Ovary (tissue), 7 donors: ENCODE measurements at regions not wholly inside any gene's neighbourhood (a gene's known extent, or its start where the extent isn't known, plus 50 kb on each side); places are given as distances from the start of the nearest gene placed in this dataset.
"Not testable (repeated sequence)": the region's sequence is repeated elsewhere in the genome, so short reads cannot be mapped to it uniquely, and the experiment has no call there.

Experiments used
- DNase-seq, 5 donors: peaks; one replicate each; pipeline ENCODE4 v3.0.0-alpha.2; 2019 to 2020
- H3K27ac ChIP-seq, 2 donors: fragments of 200-600 bp; one replicate each; pipeline versions ENCODE4 v1.5.1 to v1.8.0; 2019 to 2022
- H3K27me3 ChIP-seq: fragments of 200-600 bp; one replicate; pipeline ENCODE4 v1.8.0; 2022
- H3K36me3 ChIP-seq: fragments of 200-600 bp; sonication (generic); one replicate; pipeline ENCODE4 v1.5.1; 2019
- H3K4me1 ChIP-seq: one replicate; pipeline ENCODE4 v1.8.1; 2013; ENCODE audit warnings: mild to moderate bottlenecking, moderate library complexity; ENCODE audit not compliant: insufficient read depth
- H3K4me3 ChIP-seq: fragments of 200-600 bp; sonication (generic); one replicate; pipeline ENCODE4 v1.5.1; 2017
- H3K9me3 ChIP-seq, 2 donors: fragments of 200-600 bp in 1 of 2; sonication (generic) in 1 of 2; one replicate each; pipeline versions ENCODE4 v1.5.1 to v1.8.1; 2013 to 2019; ENCODE audit warnings: mild to moderate bottlenecking in 1 of 2, moderate library complexity in 1 of 2
- CTCF ChIP-seq, 3 donors: fragments of 450-650 bp in 2 of 3; fragments of 200-600 bp in 1 of 3; IDR thresholded peaks; one replicate each; pipeline versions ENCODE4 v1.5.1 to v1.8.0; 2016 to 2022; ENCODE audit warnings: antibody characterized with exemption in 3 of 3, mild to moderate bottlenecking in 1 of 3
- EP300 ChIP-seq: sonication (generic); formaldehyde crosslinking; IDR thresholded peaks from one replicate; pipeline ENCODE4 v1.6.1; 2017; ENCODE audit warnings: antibody characterized with exemption
- POLR2A ChIP-seq: fragments of 450-650 bp; IDR thresholded peaks from one replicate; pipeline ENCODE4 v1.6.1; 2017; ENCODE audit warnings: antibody characterized with exemption, mild to moderate bottlenecking, moderate library complexity
- WGBS, 3 donors: extraction: QIAGEN DNeasy Blood & Tissue Kit in 1 of 3; methylation state at CpG; one replicate each; pipeline versions ENCODE4 v1.1.5 to v1.1.7; 2013 to 2017; 5-methylcytosine and 5-hydroxymethylcytosine counted together
- intact Hi-C, 4 donors: fragments of 100-400 bp; cut with DNase I; formaldehyde crosslinking; loops; one replicate each; pipeline versions ENCODE4 v1.11.0 to v1.15.1; 2022 to 2023
- donor health status: DM: no; HTN: no; CAD: no; lungs with moderate emphysema.
- donor health status: DM: no; HTN: no; CAD: no.
- donor health status: Bipolar disorder and iron deficiency.
- donor health status: DM: no; HTN: no; CAD: no.
- donor health status: DM: yes; HTN: yes; CAD: no.

DNA sequence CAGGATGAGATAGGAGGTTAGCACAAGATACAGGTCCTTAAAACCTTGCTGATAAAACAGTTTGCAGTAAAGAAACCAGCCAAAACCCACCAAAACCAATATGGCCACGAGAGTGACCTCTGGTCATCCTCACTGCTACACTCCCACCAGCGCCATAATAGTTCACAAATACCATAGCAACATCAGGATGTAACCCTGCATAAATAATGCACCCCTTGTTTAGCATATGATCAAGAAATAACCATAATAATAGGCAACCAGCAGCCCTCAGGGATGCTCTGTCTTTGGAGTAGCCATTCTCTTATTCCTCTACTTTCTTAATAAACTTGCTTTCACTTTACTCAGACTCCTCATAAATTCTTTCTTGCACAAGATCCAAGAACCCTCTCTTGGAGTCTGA is 86.9 kb upstream of the PRSS3 start:
- no peaks in the 10 kb centered on the region for H3K4me1 ChIP-seq
- DNase-seq = no peak
- TF ChIP-seq EP300 (no peak), POLR2A (no peak), CTCF (IDR thresholded peaks at IDR 0.05) (no peak)
- intact Hi-C loops = no loop called here
- no peaks in the 10 kb centered on the region for H3K36me3 ChIP-seq
- no peaks in the 10 kb centered on the region for H3K27me3 ChIP-seq
- no peak overlapping the region for H3K27ac ChIP-seq
- no peaks in the 10 kb centered on the region for H3K9me3 ChIP-seq
- no peak overlapping the region for H3K4me3 ChIP-seq
- 75 to 93% (median 84%) methylated on average over 2 of the region's 2 CpGs for WGBS, 3 donors

DNA sequence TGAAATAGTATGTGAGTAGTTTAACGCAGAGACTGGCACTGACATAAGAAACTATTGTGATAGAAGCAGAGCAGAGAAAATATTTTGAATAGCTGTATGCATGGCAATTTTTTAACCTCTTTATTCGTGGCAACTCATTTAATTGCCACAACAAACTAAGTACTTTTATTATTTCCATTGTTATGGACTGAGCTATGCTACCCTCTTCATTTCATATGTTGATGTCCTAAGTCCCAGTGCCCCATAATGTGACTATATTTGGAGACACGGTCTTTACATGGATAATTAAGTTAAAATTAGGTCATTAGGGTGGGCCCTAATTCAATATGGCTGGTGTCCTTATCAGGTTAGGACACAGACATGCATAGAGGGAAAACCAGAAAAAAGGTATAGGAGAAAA is 86.1 kb upstream of the PRSS3 start:
- 63 to 71% (median 70%) methylated on average over 3 of the region's 3 CpGs for WGBS, 3 donors
- no peaks in the 10 kb centered on the region for H3K27me3 ChIP-seq
- no peaks in the 10 kb centered on the region for H3K4me1 ChIP-seq
- H3K4me3 ChIP-seq = no peak overlapping the region
- DNase-seq = no peak
- H3K36me3 ChIP-seq = no peaks in the 10 kb centered on the region
- no peaks in the 10 kb centered on the region for H3K9me3 ChIP-seq
- intact Hi-C loops = no loop called here
- no peak for TF ChIP-seq CTCF (IDR thresholded peaks at IDR 0.05)
- no peak for TF ChIP-seq POLR2A
- TF ChIP-seq EP300 = no peak
- no peak overlapping the region for H3K27ac ChIP-seq

DNA sequence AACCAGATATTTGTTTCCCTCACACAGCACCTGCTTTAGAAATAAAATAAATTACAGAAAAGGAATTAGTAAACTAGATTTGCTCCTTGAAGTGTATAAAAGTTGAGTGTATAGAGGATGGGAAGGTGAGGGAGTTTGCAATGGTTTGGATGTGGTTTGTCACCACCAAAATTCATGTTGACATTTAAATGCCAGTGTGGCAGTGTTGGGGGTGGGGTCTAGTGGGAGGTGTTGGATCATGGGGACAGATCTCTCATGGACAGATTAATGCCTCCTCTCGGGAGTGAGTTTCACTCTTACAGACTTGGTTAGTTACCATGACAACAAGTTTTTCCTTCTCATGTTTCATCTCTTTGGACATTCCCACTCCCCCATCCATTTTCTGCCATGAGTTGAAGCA is 83.9 kb upstream of the PRSS3 start:
- H3K27me3 ChIP-seq, H3K9me3 ChIP-seq, intact Hi-C loops, H3K4me3 ChIP-seq, H3K4me1 ChIP-seq, DNase-seq, H3K27ac ChIP-seq, H3K36me3 ChIP-seq: not testable (repeated sequence)
- 8 to 18% (median 14%) methylated on average over 1 of the region's 1 CpG for WGBS, 3 donors

DNA sequence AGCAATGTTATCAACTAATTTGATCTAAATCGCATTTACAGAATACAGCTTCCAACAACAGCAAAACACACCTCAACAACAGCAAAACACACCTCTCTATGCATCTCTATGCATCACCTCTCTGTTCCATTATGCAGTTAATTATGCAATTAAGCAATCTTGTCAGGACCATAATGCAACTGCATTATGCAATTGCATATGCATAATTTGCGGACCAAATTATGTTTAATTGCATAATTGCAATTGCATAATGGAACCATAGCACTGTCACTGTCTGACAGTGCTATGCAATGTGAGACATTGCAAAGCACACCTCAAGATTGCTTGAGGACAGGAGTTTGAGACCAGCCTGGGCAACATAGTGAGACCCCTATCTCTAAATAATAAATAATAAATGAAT is 80.4 kb upstream of the PRSS3 start:
- H3K4me3 ChIP-seq = no peak overlapping the region
- intact Hi-C loops = no loop called here
- H3K4me1 ChIP-seq = no peaks in the 10 kb centered on the region
- no peak for TF ChIP-seq POLR2A
- DNase-seq = no peak
- 93 to 94% (median 94%) methylated on average over 2 of the region's 2 CpGs for WGBS, 3 donors
- no peaks in the 10 kb centered on the region for H3K36me3 ChIP-seq
- H3K27ac ChIP-seq = no peak overlapping the region
- no peaks in the 10 kb centered on the region for H3K27me3 ChIP-seq
- H3K9me3 ChIP-seq = no peaks in the 10 kb centered on the region

GRCh38 chr9:33718987-33719386 is 76.4 kb upstream of the PRSS3 start:
- DNase-seq = no peak
- 70 to 80% (median 79%) methylated on average over 7 of the region's 7 CpGs for WGBS, 3 donors

More at GRCh38 chr9:33718987-33719386, 76.4 kb upstream of the PRSS3 start:
- H3K36me3 ChIP-seq = no peaks in the 10 kb centered on the region
- H3K4me3 ChIP-seq = no peak overlapping the region
- H3K27me3 ChIP-seq = no peaks in the 10 kb centered on the region
- H3K27ac ChIP-seq = no peak overlapping the region
- H3K4me1 ChIP-seq = peaks cover 4% of the 10 kb centered on the region
- TF ChIP-seq CTCF (IDR thresholded peaks at IDR 0.05) (no peak), POLR2A (no peak), EP300 (no peak)
- no peaks in the 10 kb centered on the region for H3K9me3 ChIP-seq
- intact Hi-C loops = no loop called here
